ENCODE measurements at regions not wholly inside any gene's neighbourhood (a gene's known extent, or its start where the extent isn't known, plus 50 kb on each side); places are given as distances from the start of the nearest gene placed in this dataset.

- TF ChIP-seq ADNP (tag; IDR thresholded peaks at IDR 0.05), result no peak
- TF ChIP-seq RFX7 (CRISPR knock-in tag; IDR thresholded peaks at IDR 0.05), result no peak
- TF ChIP-seq, protein P1, sequence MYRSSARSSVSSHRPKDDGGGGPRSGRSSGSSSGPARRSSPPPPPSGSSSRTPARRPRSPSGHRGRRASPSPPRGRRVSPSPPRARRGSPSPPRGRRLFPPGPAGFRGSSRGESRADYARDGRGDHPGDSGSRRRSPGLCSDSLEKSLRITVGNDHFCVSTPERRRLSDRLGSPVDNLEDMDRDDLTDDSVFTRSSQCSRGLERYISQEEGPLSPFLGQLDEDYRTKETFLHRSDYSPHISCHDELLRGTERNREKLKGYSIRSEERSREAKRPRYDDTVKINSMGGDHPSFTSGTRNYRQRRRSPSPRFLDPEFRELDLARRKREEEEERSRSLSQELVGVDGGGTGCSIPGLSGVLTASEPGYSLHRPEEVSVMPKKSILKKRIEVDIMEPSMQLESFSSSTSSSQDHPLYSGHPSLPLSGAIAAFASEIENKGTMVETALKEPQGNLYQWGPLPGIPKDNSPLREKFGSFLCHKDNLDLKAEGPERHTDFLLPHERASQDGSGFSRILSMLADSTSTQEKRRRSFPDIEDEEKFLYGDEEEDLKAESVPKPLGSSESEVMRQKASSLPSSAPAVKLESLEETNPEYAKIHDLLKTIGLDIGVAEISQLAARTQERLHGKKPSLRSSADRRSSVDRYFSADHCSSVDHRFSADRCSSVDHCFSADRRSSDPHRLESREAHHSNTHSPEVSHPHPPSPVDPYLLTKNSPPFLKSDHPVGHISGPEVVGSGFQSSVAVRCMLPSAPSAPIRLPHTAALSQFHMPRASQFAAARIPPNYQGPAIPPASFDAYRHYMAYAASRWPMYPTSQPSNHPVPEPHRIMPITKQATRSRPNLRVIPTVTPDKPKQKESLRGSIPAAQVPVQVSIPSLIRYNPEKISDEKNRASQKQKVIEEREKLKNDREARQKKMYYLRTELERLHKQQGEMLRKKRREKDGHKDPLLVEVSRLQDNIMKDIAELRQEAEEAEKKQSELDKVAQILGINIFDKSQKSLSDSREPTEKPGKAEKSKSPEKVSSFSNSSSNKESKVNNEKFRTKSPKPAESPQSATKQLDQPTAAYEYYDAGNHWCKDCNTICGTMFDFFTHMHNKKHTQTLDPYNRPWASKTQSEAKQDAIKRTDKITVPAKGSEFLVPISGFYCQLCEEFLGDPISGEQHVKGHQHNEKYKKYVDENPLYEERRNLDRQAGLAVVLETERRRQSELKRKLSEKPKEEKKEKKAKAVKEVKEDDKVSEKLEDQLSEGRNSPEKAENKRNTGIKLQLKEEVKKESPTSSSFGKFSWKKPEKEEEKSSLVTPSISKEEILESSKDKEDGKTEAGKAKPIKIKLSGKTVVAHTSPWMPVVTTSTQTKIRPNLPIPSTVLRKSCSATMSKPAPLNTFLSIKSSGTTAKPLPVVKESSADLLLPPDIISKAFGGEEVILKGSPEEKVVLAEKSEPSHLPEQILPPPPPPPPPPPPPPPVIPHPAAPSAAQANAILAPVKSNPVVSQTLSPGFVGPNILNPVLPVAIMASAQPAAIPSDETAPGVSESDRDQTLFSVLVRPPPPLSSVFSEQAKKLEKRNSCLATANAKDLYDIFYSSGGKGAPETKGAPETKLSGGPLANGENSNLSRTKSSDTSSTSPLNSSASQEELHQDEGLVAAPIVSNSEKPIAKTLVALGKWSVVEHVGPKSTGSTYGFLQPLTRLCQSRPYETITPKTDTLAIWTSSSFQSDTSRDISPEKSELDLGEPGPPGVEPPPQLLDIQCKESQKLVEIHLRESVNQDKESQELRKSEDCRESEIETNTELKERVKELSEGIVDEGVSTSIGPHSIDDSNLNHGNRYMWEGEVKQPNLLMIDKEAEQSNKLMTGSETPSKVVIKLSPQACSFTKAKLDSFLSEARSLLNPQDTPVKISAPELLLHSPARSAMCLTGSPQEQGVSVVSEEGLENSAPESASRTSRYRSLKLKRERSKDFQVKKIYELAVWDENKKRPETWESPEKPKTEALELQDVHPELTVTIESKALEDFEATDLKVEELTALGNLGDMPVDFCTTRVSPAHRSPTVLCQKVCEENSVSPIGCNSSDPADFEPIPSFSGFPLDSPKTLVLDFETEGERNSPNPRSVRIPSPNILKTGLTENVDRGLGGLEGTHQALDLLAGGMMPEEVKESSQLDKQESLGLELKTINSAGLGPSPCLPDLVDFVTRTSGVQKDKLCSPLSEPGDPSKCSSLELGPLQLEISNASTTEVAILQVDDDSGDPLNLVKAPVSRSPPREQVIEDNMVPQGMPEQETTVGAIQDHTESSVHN (IDR thresholded peaks at IDR 0.05; ENCODE audit: borderline replicate concordance in 1 of 2, low read depth in 1 of 2), result no peak
- no peak for TF ChIP-seq GATA2 (CRISPR knock-in tag; IDR thresholded peaks at IDR 0.05)
- TF ChIP-seq E2F3 (CRISPR knock-in tag; IDR thresholded peaks at IDR 0.05), result no peak
- no peak for TF ChIP-seq SREBF1 (IDR thresholded peaks at IDR 0.05; ENCODE audit: borderline replicate concordance, low read depth, low read length)
- no peak for TF ChIP-seq CCAR2 (IDR thresholded peaks at IDR 0.05; ENCODE audit: low read depth, low read length)
Measured at GRCh38 chr12:115024531-115024930, 340.6 kb upstream of the TBX3 start (continued).

Measured in K562 (cell line).